Esophagus squamous epithelium (tissue), 5 donors: ENCODE measurements at regions not wholly inside any gene's neighbourhood (a gene's known extent, or its start where the extent isn't known, plus 50 kb on each side); places are given as distances from the start of the nearest gene placed in this dataset.

ENCODE experiments used
- DNase-seq: peaks from one replicate; lab custom pipeline; 2025; lab: John Stamatoyannopoulos, UW
- H3K27ac ChIP-seq, 4 donors: fragments of 200-600 bp; sonication (generic); one replicate each; pipeline ENCODE4 v1.5.1; 2016 to 2019; ENCODE audit warnings: mild to moderate bottlenecking in 1 of 4
- H3K27me3 ChIP-seq, 4 donors: fragments of 200-600 bp; sonication (generic); 1 replicate in 3 of 4; 2 replicates in 1 of 4; pipeline versions ENCODE4 v1.5.1 to v1.6.0; 2017 to 2021; ENCODE audit warnings: antibody characterized with exemption in 1 of 4
- H3K36me3 ChIP-seq, 3 donors: fragments of 200-600 bp; sonication (generic); one replicate each; pipeline ENCODE4 v1.5.1; 2016 to 2019
- H3K4me1 ChIP-seq, 3 donors: fragments of 200-600 bp; sonication (generic); one replicate each; pipeline ENCODE4 v1.5.1; 2017 to 2019
- H3K4me3 ChIP-seq, 4 donors: fragments of 200-600 bp; sonication (generic); 1 replicate in 3 of 4; 2 replicates in 1 of 4; pipeline ENCODE4 v1.5.1; 2016 to 2019; ENCODE audit warnings: mild to moderate bottlenecking in 2 of 4, moderate library complexity in 1 of 4
- H3K9me3 ChIP-seq, 3 donors: fragments of 200-600 bp; sonication (generic); one replicate each; pipeline ENCODE4 v1.5.1; 2016 to 2019
- CTCF ChIP-seq, 6 experiments: fragments of 450-650 bp in 4 of 6; fragments of 200-600 bp in 2 of 6; sonication (generic) in 2 of 6; IDR thresholded peaks; one replicate each; pipeline ENCODE4 v1.5.1; 2016 to 2019; ENCODE audit warnings: antibody characterized with exemption in 6 of 6, mild to moderate bottlenecking in 4 of 6, moderate library complexity in 4 of 6
- POLR2A ChIP-seq, 4 donors: fragments of 450-650 bp; IDR thresholded peaks; one replicate each; pipeline ENCODE4 v1.6.1; 2017; ENCODE audit warnings: antibody characterized with exemption in 4 of 4, mild to moderate bottlenecking in 4 of 4, moderate library complexity in 3 of 4
- WGBS, 2 donors: methylation state at CpG; one replicate each; pipeline ENCODE4 v1.1.5; 2018; 5-methylcytosine and 5-hydroxymethylcytosine counted together
- intact Hi-C: fragments of 100-400 bp; cut with DNase I; formaldehyde crosslinking; loops from one replicate; pipeline ENCODE4 v1.15.0; 2022
- donor health status: DM: yes; HTN: yes; CAD: no.

- H3K4me1 ChIP-seq, result no peaks in the 10 kb centered on the region
- H3K27me3 ChIP-seq, result no peaks in the 10 kb centered on the region
- TF ChIP-seq POLR2A (IDR thresholded peaks at IDR 0.05) (no peak), CTCF (IDR thresholded peaks at IDR 0.05) (no peak)
- no peak overlapping the region for H3K4me3 ChIP-seq
- H3K9me3 ChIP-seq, result no peaks in the 10 kb centered on the region
- no peak for DNase-seq
- H3K27ac ChIP-seq, result no peak overlapping the region
- no peaks in the 10 kb centered on the region for H3K36me3 ChIP-seq
- intact Hi-C loops, result no loop called here
Observed at GRCh38 chr1:72524021-72524420, 241.7 kb upstream of the NEGR1 start.

DNA sequence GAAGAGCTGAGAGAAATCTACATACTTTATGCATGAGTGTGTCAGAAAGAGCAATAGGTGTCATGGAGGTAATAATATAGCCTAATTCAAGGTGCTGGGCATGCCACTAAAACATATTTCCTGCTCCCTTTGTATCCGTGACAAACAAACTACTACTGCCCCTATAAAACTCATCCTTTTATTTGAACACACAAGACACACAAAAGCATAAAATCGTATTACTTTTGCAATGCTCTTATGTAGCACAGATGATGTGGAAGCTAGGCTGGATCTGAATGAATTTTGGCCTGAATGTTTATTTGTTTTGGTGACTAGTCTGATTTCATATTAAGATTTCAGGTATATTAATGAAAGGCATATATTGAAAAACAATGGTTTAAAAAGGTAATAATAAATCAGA lies 239.3 kb upstream of the NEGR1 start:
- no peak overlapping the region for H3K27ac ChIP-seq
- intact Hi-C loops, result no loop called here
- no peaks in the 10 kb centered on the region for H3K36me3 ChIP-seq
- no peaks in the 10 kb centered on the region for H3K27me3 ChIP-seq
- DNase-seq, result no peak
- H3K4me1 ChIP-seq, result no peaks in the 10 kb centered on the region
- H3K4me3 ChIP-seq, result no peak overlapping the region
- H3K9me3 ChIP-seq, result no peaks in the 10 kb centered on the region
- WGBS, 2 donors, result 54 to 56% methylated on average over 2 of the region's 2 CpGs
- TF ChIP-seq POLR2A (IDR thresholded peaks at IDR 0.05), result no peak
- TF ChIP-seq CTCF (IDR thresholded peaks at IDR 0.05), result no peak

DNA sequence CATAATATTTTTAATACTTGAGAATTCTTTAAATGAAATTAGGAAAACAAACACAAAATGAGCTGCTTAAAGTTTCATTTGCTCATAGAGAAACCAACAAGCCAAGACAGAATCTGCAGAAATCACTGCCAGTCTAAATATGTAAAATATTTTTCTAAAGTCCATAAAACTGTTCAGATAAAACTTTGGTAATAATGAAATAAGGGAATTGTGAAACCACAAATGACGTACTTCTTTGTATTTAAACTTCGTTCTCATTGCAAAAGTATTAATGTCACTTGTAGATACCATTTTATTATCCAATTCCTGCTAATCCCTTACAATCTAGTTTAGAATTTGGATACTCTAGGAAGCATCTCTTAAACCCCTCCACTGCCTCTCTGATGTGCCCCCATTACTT lies 234.5 kb upstream of the NEGR1 start:
- no peaks in the 10 kb centered on the region for H3K9me3 ChIP-seq
- no peaks in the 10 kb centered on the region for H3K36me3 ChIP-seq
- intact Hi-C loops, result no loop called here
- no peaks in the 10 kb centered on the region for H3K27me3 ChIP-seq
- no peak overlapping the region for H3K4me3 ChIP-seq
- no peak for DNase-seq
- WGBS, 2 donors, result 84 to 87% methylated on average over 2 of the region's 2 CpGs
- no peak overlapping the region for H3K27ac ChIP-seq
- no peaks in the 10 kb centered on the region for H3K4me1 ChIP-seq
- TF ChIP-seq POLR2A (IDR thresholded peaks at IDR 0.05) (no peak), CTCF (IDR thresholded peaks at IDR 0.05) (no peak)

DNA sequence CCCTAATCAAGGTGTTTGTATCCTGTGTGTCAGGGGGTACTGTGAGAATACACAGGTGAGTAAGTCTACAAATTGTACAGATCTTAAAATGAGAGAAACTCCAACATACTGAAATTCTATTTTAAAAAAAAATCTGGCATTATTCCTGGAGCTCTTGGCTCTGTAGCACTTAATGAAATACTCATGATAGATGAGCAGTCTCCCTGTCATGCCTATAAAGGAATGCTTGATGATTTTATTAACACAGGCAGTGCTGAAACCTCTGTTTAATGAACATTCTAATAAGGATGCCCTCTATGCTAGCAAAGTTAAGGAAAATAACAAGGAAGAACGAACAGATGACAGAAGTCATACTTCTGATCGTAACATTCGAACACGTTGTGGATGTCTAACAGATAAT lies 233.9 kb upstream of the NEGR1 start:
- intact Hi-C loops, result no loop called here
- WGBS, 2 donors, result 69 to 79% methylated on average over 4 of the region's 4 CpGs
- Histone ChIP-seq H3K4me3 (no peak overlapping the region), H3K36me3 (no peaks in the 10 kb centered on the region), H3K4me1 (no peaks in the 10 kb centered on the region), H3K9me3 (no peaks in the 10 kb centered on the region), H3K27ac (no peak overlapping the region), H3K27me3 (no peaks in the 10 kb centered on the region)
- no peak for DNase-seq
- no peak for TF ChIP-seq POLR2A (IDR thresholded peaks at IDR 0.05)
- no peak for TF ChIP-seq CTCF (IDR thresholded peaks at IDR 0.05)

DNA sequence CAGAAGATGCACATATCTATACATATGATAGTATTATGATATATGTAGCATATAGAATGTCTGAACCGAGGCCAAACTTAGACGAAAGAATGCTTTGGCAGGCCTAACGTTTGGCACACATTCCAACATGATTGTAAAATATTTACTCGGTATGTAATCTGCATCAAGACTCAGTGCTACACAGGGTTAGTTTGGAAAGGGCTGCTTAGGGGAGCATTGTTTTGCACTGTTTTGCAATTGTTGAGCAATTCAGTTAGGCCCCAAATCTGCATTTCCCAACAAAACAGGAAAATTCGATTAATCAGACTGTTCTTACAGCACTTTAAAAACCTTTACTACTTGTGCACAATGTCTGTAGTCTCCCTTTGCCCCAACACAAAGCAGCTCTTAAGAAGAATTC lies 216.0 kb upstream of the NEGR1 start:
- no peak for DNase-seq
- H3K4me1 ChIP-seq, result no peaks in the 10 kb centered on the region
- H3K4me3 ChIP-seq, result no peak overlapping the region
- WGBS, 2 donors, result 47 to 51% methylated on average over 5 of the region's 5 CpGs
- no peaks in the 10 kb centered on the region for H3K36me3 ChIP-seq
- no peak overlapping the region for H3K27ac ChIP-seq
- no peaks in the 10 kb centered on the region for H3K27me3 ChIP-seq
- intact Hi-C loops, result no loop called here
- no peaks in the 10 kb centered on the region for H3K9me3 ChIP-seq
- TF ChIP-seq CTCF (IDR thresholded peaks at IDR 0.05) (no peak), POLR2A (IDR thresholded peaks at IDR 0.05) (no peak)
